HCT116 (cell line): ENCODE measurements at regions not wholly inside any gene's neighbourhood (a gene's known extent, or its start where the extent isn't known, plus 50 kb on each side); places are given as distances from the start of the nearest gene placed in this dataset.

Experiments used
- ATAC-seq: fragments of 200-7000 bp; cut with Tn5 transposase; 2 replicates; pipeline ENCODE4 v1.9.1; 2020; ENCODE audit warnings: mild to moderate bottlenecking, moderate library complexity
- BruUV-seq: library from RNA; stranded (reverse); fragments of 400-500 nt; replicated peaks from 2 replicates; lab custom pipeline; 2021; lab: Mats Ljungman, UMichigan
- CTCF ChIA-PET: fragments of 300-600 bp; sonication (Branson Sonifier 250); formaldehyde crosslinking; loops from one replicate; lab custom pipeline; 2021; ENCODE audit warnings: antibody characterized with exemption; lab: Charles Lee
- POLR2A ChIA-PET: fragments of 300-600, 350-600 bp; sonication (Branson Sonifier 250); formaldehyde crosslinking; loops from one replicate; lab custom pipeline; 2021; ENCODE audit warnings: antibody characterized with exemption; lab: Charles Lee
- RAD21 ChIA-PET, 2 experiments: fragments of 300-600 bp; sonication (Branson Sonifier 250); formaldehyde crosslinking; loops; one replicate each; lab custom pipeline; 2023; ENCODE audit warnings: low total read pairs in 2 of 2; ENCODE audit not compliant: uncharacterized antibody in 2 of 2, unreplicated experiment in 2 of 2, low non-redundant PET in 1 of 2; lab: Charles Lee
- DNase-seq: peaks from one replicate; pipeline ENCODE4 v3.0.0-alpha.2; 2010; ENCODE audit warnings: low read depth, low spot score
- H2AFZ ChIP-seq: fragments of 200-600 bp; shearing (Covaris generic), sonication (generic); 2 replicates; pipeline ENCODE4 v1.6.1; 2017; ENCODE audit warnings: low read depth, mixed run types, mixed read lengths, antibody characterized with exemption, low read length; ENCODE audit not compliant: poor library complexity, severe bottlenecking
- H3K27ac ChIP-seq: 2 replicates; pipeline ENCODE4 v1.5.1; 2012; ENCODE audit warnings: low read depth, low read length
- H3K27me3 ChIP-seq: fragments of 200-600 bp; sonication (generic); 2 replicates; pipeline ENCODE4 v1.6.1; 2016; ENCODE audit warnings: mixed run types, low read length, mixed read lengths; ENCODE audit not compliant: insufficient read depth
- H3K36me3 ChIP-seq, 2 experiments: fragments of 200-500 bp in 1 of 2; fragments of 200-600 bp in 1 of 2; sonication (Bioruptor generic) in 1 of 2; sonication (generic) in 1 of 2; 2 replicates each; pipeline versions ENCODE4 v1.5.1 to v1.6.1; 2014 to 2016; ENCODE audit warnings: low read length in 2 of 2, inconsistent platforms in 1 of 2, mixed read lengths in 1 of 2, mixed run types in 1 of 2; ENCODE audit not compliant: insufficient read depth in 2 of 2, control insufficient read depth in 1 of 2
- H3K4me1 ChIP-seq, 2 experiments: fragments of 200-600 bp in 1 of 2; sonication (generic) in 1 of 2; 2 replicates each; pipeline versions ENCODE4 v1.5.1 to v1.6.1; 2012 to 2017; ENCODE audit warnings: low read length in 2 of 2, inconsistent platforms in 1 of 2, mild to moderate bottlenecking in 1 of 2, mixed read lengths in 1 of 2, mixed run types in 1 of 2, moderate library complexity in 1 of 2; ENCODE audit not compliant: insufficient read depth in 2 of 2, control insufficient read depth in 1 of 2
- H3K4me2 ChIP-seq: fragments of 200-600 bp; sonication (generic); 2 replicates; pipeline ENCODE4 v1.6.1; 2017; ENCODE audit warnings: mixed run types, low read length, mixed read lengths
- H3K4me3 ChIP-seq, 2 experiments: fragments of 200-600 bp in 1 of 2; sonication (generic) in 1 of 2; replicated peaks in 1 of 2; 2 replicates each; pipeline ENCODE4 v1.5.1; 2011 to 2016; ENCODE audit warnings: low read length in 2 of 2, control low read depth in 1 of 2, low read depth in 1 of 2, mild to moderate bottlenecking in 1 of 2, mixed read lengths in 1 of 2, mixed run types in 1 of 2
- H3K79me2 ChIP-seq: fragments of 200-600 bp; sonication (generic); 2 replicates; pipeline ENCODE4 v1.6.1; 2017; ENCODE audit warnings: mild to moderate bottlenecking, mixed run types, low read length, moderate library complexity, mixed read lengths; ENCODE audit not compliant: insufficient read depth
- H3K9ac ChIP-seq: fragments of 200-600 bp; sonication (generic); 2 replicates; pipeline ENCODE4 v1.6.1; 2016; ENCODE audit warnings: low read length, mixed read lengths
- H3K9me2 ChIP-seq: fragments of 200-600 bp; sonication (generic), shearing (Covaris generic); 2 replicates; pipeline ENCODE4 v1.6.1; 2017; ENCODE audit warnings: mixed run types, mild to moderate bottlenecking, moderate library complexity; ENCODE audit not compliant: insufficient read depth
- H3K9me3 ChIP-seq, 2 experiments: fragments of 200-500 bp in 1 of 2; fragments of 200-600 bp in 1 of 2; sonication (Bioruptor generic) in 1 of 2; sonication (generic) in 1 of 2; 2 replicates each; pipeline ENCODE4 v1.6.1; 2014 to 2017; ENCODE audit warnings: low read length in 2 of 2, mixed read lengths in 2 of 2, inconsistent platforms in 1 of 2, low read depth in 1 of 2, mild to moderate bottlenecking in 1 of 2, mixed run types in 1 of 2, moderate library complexity in 1 of 2; ENCODE audit not compliant: control insufficient read depth in 1 of 2, insufficient read depth in 1 of 2
- H4K20me1 ChIP-seq: fragments of 200-600 bp; sonication (generic), shearing (Covaris generic); 2 replicates; pipeline ENCODE4 v1.6.1; 2017; ENCODE audit warnings: mixed run types, mild to moderate bottlenecking, moderate library complexity; ENCODE audit not compliant: insufficient read depth
- CBX3 ChIP-seq: IDR thresholded peaks from 2 replicates; pipeline ENCODE4 v1.6.1; 2012; ENCODE audit warnings: low read depth
- ELF1 ChIP-seq: IDR thresholded peaks from 2 replicates; pipeline ENCODE4 v1.6.1; 2012; ENCODE audit warnings: low read depth, borderline replicate concordance
- EZH2phosphoT487 ChIP-seq: fragments of 200-600 bp; IDR thresholded peaks from 2 replicates; pipeline ENCODE4 v1.6.1; 2018; ENCODE audit warnings: antibody characterized with exemption, borderline replicate concordance
- JUND ChIP-seq: IDR thresholded peaks from 2 replicates; pipeline ENCODE4 v1.6.1; 2012
- POLR2A ChIP-seq: IDR thresholded peaks from 2 replicates; pipeline ENCODE4 v1.7.0; 2011; ENCODE audit warnings: borderline replicate concordance; ENCODE audit not compliant: insufficient read depth, insufficient read length; ENCODE audit errors: extremely low read depth
- POLR2AphosphoS5 ChIP-seq: IDR thresholded peaks from 2 replicates; pipeline ENCODE4 v1.6.1; 2011; ENCODE audit warnings: mild to moderate bottlenecking, low read depth, low read length, moderate library complexity
- RAD21 ChIP-seq: IDR thresholded peaks from 2 replicates; pipeline ENCODE4 v1.6.1; 2012; ENCODE audit warnings: low read depth, mild to moderate bottlenecking
- SIN3A ChIP-seq: IDR thresholded peaks from 2 replicates; pipeline ENCODE4 v1.6.1; 2012; ENCODE audit warnings: low read depth
- SRF ChIP-seq: IDR thresholded peaks from 2 replicates; pipeline ENCODE4 v1.6.1; 2012; ENCODE audit warnings: low read depth
- intact Hi-C: fragments of 100-400 bp; cut with micrococcal nuclease; formaldehyde crosslinking; loops from 2 replicates; pipeline ENCODE4 v1.10.0; 2022
- TF ChIP-seq, protein P1 (sequence below): IDR thresholded peaks from 2 replicates; pipeline ENCODE4 v1.6.1; 2012; ENCODE audit warnings: low read depth

DNA sequence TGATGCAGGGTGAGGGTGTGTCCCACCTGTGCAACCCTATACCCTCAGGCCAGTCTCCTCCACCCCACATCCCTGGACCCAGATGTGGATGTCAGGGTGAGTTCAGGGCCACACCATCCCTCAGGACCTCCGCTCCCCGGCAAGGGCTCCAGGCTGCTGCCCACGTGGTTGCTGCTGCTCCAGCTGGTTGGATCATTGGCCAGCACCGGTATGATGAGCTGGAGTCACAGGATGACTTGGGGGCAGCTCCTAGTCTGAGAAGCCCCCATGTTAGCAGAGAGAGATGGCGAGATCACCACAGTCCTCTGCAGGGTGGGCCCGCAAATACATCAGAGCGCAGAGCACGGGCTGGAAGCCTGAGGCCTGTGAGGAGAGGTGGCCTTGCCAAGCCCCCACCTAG, 103.3 kb upstream of the GDF10 start:
- ATAC-seq, result no peak
- Histone ChIP-seq H3K4me1 (no peaks in the 10 kb centered on the region), H3K27me3 (no peaks in the 10 kb centered on the region), H3K9me2 (no peaks in the 10 kb centered on the region), H3K4me3 (no peak overlapping the region)
- intact Hi-C loops, result no loop called here
- RAD21 ChIA-PET, result no interaction called here
- TF ChIP-seq CBX3 (no peak), POLR2A (no peak), SIN3A (no peak), SRF (no peak), EZH2phosphoT487 (no peak), POLR2AphosphoS5 (no peak), ELF1 (no peak), JUND (no peak), RAD21 (no peak)
- TF ChIP-seq, protein P1, sequence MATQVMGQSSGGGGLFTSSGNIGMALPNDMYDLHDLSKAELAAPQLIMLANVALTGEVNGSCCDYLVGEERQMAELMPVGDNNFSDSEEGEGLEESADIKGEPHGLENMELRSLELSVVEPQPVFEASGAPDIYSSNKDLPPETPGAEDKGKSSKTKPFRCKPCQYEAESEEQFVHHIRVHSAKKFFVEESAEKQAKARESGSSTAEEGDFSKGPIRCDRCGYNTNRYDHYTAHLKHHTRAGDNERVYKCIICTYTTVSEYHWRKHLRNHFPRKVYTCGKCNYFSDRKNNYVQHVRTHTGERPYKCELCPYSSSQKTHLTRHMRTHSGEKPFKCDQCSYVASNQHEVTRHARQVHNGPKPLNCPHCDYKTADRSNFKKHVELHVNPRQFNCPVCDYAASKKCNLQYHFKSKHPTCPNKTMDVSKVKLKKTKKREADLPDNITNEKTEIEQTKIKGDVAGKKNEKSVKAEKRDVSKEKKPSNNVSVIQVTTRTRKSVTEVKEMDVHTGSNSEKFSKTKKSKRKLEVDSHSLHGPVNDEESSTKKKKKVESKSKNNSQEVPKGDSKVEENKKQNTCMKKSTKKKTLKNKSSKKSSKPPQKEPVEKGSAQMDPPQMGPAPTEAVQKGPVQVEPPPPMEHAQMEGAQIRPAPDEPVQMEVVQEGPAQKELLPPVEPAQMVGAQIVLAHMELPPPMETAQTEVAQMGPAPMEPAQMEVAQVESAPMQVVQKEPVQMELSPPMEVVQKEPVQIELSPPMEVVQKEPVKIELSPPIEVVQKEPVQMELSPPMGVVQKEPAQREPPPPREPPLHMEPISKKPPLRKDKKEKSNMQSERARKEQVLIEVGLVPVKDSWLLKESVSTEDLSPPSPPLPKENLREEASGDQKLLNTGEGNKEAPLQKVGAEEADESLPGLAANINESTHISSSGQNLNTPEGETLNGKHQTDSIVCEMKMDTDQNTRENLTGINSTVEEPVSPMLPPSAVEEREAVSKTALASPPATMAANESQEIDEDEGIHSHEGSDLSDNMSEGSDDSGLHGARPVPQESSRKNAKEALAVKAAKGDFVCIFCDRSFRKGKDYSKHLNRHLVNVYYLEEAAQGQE, result no peak
- TF ChIP-seq, all 23 proteins: peak for 0
- Histone ChIP-seq H3K4me2 (no peak overlapping the region), H2AFZ (no peak overlapping the region), H3K9ac (no peak overlapping the region), H3K36me3 (no peaks in the 10 kb centered on the region), H4K20me1 (no peaks in the 10 kb centered on the region), H3K27ac (no peak overlapping the region), H3K79me2 (no peaks in the 10 kb centered on the region), H3K9me3 (no peaks in the 10 kb centered on the region)
- ChIA-PET POLR2A (no interaction called here), CTCF (no interaction called here)
- no peak for DNase-seq
- no TSS peak for BruUV-seq
